ENCODE measurements at regions not wholly inside any gene's neighbourhood (a gene's known extent, or its start where the extent isn't known, plus 50 kb on each side); places are given as distances from the start of the nearest gene placed in this dataset.

- no peak overlapping the region for H2AFZ ChIP-seq (ENCODE audit: low read depth, low read length)
- no TSS peak for BruUV-seq (replicated peaks)
- DNase-seq (ENCODE audit: extremely low read depth in 1 of 4, low spot score in 3 of 4) (no peak), ATAC-seq (no peak), FAIRE-seq (no peak)
- H3K4me2 ChIP-seq (ENCODE audit: insufficient read depth, low read length): no peak overlapping the region
- no peak overlapping the region for H3K4me3 ChIP-seq
- H4K20me1 ChIP-seq (replicated peaks; ENCODE audit: control insufficient read depth, insufficient read depth, low read length): no peaks in the 10 kb centered on the region
- ChIA-PET POLR2A (interaction anchor here (1.2 kb wide), 1 partner anchor 10 kb away, joined by 3 read pairs; no protein-coding TSS in a partner anchor), CTCF (ENCODE audit: low intra/inter-chr PET ratio) (no interaction called here)
- peaks cover 7 to 15% of the 10 kb centered on the region in 2 experiments; a peak in 3 of 5 replicates for H3K27me3 ChIP-seq (ENCODE audit: control insufficient read depth in 2 of 2, insufficient read depth in 2 of 2, low read length in 2 of 2)
- no peaks in the 10 kb centered on the region for H3K9me3 ChIP-seq (replicated peaks; ENCODE audit: control insufficient read depth, insufficient read depth, low read depth, low read length)
- in situ Hi-C loops (cut with MboI): no loop called here
- TF ChIP-seq ETV6 (IDR thresholded peaks at IDR 0.05; ENCODE audit: borderline replicate concordance in 1 of 2, low read depth in 2 of 2, low read length in 1 of 2): no peak
- no peak for TF ChIP-seq ETV6 (CRISPR knock-in tag; IDR thresholded peaks at IDR 0.05; ENCODE audit: borderline replicate concordance)
- TF ChIP-seq COPS2 (conservative IDR thresholded peaks at IDR 0.05): no peak
- no peak for TF ChIP-seq TCF15 (CRISPR knock-in tag; IDR thresholded peaks at IDR 0.05)
- TF ChIP-seq ZNF140 (CRISPR knock-in tag; IDR thresholded peaks at IDR 0.05): no peak
- TF ChIP-seq RBM17 (IDR thresholded peaks at IDR 0.05; ENCODE audit: borderline replicate concordance, low read depth, low read length): no peak
- no peak for TF ChIP-seq MLX (CRISPR knock-in tag; conservative IDR thresholded peaks at IDR 0.05)
- H3K9ac ChIP-seq (ENCODE audit: insufficient read depth in 1 of 2, low read depth in 2 of 2, low read length in 2 of 2): no peak overlapping the region
- no peaks in the 10 kb centered on the region for H3K4me1 ChIP-seq (replicated peaks in 1 of 2; ENCODE audit: control insufficient read depth in 2 of 2, insufficient read depth in 2 of 2, low read length in 2 of 2)
- 0% methylated on average over 2 of the region's 2 CpGs for WGBS (ENCODE audit: insufficient coverage, low coverage, missing lambda C conversion rate)
- intact Hi-C loops (cut with micrococcal nuclease): no loop called here
- no peaks in the 10 kb centered on the region for H3K9me1 ChIP-seq (ENCODE audit: control insufficient read depth, insufficient read depth, low read length)
- no peaks in the 10 kb centered on the region for H3K79me2 ChIP-seq (ENCODE audit: control insufficient read depth, insufficient read depth, low read length)
- H3K36me3 ChIP-seq (ENCODE audit: control insufficient read depth, insufficient read depth, low read length): no peaks in the 10 kb centered on the region
- H3K27ac ChIP-seq (ENCODE audit: extremely low read depth, low read depth, low read length): no peak overlapping the region
Observed at GRCh38 chr3:130572769-130573168, 55.8 kb downstream of the COL6A6 start.
